ENCODE measurements at regions not wholly inside any gene's neighbourhood (a gene's known extent, or its start where the extent isn't known, plus 50 kb on each side); places are given as distances from the start of the nearest gene placed in this dataset.

GRCh38 chr5:3963652-3964051 lies 368.0 kb downstream of the IRX1 start:
- DNase-seq: no peak

GRCh38 chr5:3980156-3980555 lies 384.5 kb downstream of the IRX1 start:
- DNase-seq: no peak

GRCh38 chr5:3987867-3988266 lies 392.2 kb downstream of the IRX1 start:
- DNase-seq: no peak

GRCh38 chr5:3993856-3994473 lies 398.3 kb downstream of the IRX1 start:
- no peak for DNase-seq

- no peak for DNase-seq
These were observed 399.0 kb downstream of the IRX1 start for GRCh38 chr5:3994628-3995027.

GRCh38 chr5:3995954-3996619 lies 400.5 kb downstream of the IRX1 start:
- no peak for DNase-seq

- DNase-seq: no peak
These were observed 401.2 kb downstream of the IRX1 start for GRCh38 chr5:3996707-3997336.

- DNase-seq: no peak
These were observed 402.0 kb downstream of the IRX1 start for GRCh38 chr5:3997670-3998069.

GRCh38 chr5:3999929-4000328 lies 404.3 kb downstream of the IRX1 start:
- no peak for DNase-seq

- DNase-seq: no peak
These were observed 405.4 kb downstream of the IRX1 start for GRCh38 chr5:4001004-4001403.

GRCh38 chr5:4001758-4002533 lies 406.3 kb downstream of the IRX1 start:
- no peak for DNase-seq

GRCh38 chr5:4005335-4005734 lies 409.7 kb downstream of the IRX1 start:
- DNase-seq: no peak

GRCh38 chr5:4007001-4007400 lies 411.4 kb downstream of the IRX1 start:
- no peak for DNase-seq

- no peak for DNase-seq
These were observed 416.3 kb downstream of the IRX1 start for GRCh38 chr5:4011943-4012342.

GRCh38 chr5:4013106-4013898 lies 417.7 kb downstream of the IRX1 start:
- DNase-seq: no peak

GRCh38 chr5:4015709-4016108 lies 420.1 kb downstream of the IRX1 start:
- no peak for DNase-seq

GRCh38 chr5:4017076-4017803 lies 421.6 kb downstream of the IRX1 start:
- DNase-seq: no peak

GRCh38 chr5:4018007-4018406 lies 422.4 kb downstream of the IRX1 start:
- no peak for DNase-seq

GRCh38 chr5:4019009-4019769 lies 423.6 kb downstream of the IRX1 start:
- no peak for DNase-seq

GRCh38 chr5:4019841-4020240 lies 424.2 kb downstream of the IRX1 start:
- no peak for DNase-seq

GRCh38 chr5:4020400-4020799 lies 424.8 kb downstream of the IRX1 start:
- DNase-seq: no peak

Measured in activated CD4-positive, CD25-positive, alpha-beta regulatory T cell (primary cell).